LNCAP (cell line): ENCODE measurements at regions not wholly inside any gene's neighbourhood (a gene's known extent, or its start where the extent isn't known, plus 50 kb on each side); places are given as distances from the start of the nearest gene placed in this dataset.

Source experiments
- TF ChIP-seq, protein P1 (sequence below): fragments of 450-650 bp; IDR thresholded peaks from 2 replicates; pipeline ENCODE4 v1.5.1; 2017; ENCODE audit warnings: mild to moderate bottlenecking

DNA sequence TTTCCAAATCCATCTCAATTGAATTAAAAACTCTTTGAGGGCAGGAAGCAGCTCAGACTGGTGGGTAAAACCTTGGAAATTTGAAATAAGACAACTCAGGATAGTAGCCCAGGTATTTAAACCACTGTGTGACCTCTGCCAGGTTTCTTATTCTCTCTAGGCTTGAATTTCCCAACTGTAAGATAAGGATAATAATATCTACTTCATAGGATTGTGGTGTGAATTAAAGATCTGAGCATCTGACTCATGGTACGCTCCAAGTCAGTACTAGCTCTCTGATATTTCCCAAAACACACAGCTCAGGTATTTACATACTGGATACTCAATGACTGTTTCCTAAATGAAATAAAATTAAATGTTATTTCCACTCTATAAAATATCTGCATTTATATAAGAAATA lies 337.2 kb downstream of the LTN1 start:
- TF ChIP-seq, protein P1, sequence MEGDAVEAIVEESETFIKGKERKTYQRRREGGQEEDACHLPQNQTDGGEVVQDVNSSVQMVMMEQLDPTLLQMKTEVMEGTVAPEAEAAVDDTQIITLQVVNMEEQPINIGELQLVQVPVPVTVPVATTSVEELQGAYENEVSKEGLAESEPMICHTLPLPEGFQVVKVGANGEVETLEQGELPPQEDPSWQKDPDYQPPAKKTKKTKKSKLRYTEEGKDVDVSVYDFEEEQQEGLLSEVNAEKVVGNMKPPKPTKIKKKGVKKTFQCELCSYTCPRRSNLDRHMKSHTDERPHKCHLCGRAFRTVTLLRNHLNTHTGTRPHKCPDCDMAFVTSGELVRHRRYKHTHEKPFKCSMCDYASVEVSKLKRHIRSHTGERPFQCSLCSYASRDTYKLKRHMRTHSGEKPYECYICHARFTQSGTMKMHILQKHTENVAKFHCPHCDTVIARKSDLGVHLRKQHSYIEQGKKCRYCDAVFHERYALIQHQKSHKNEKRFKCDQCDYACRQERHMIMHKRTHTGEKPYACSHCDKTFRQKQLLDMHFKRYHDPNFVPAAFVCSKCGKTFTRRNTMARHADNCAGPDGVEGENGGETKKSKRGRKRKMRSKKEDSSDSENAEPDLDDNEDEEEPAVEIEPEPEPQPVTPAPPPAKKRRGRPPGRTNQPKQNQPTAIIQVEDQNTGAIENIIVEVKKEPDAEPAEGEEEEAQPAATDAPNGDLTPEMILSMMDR: no peak

DNA sequence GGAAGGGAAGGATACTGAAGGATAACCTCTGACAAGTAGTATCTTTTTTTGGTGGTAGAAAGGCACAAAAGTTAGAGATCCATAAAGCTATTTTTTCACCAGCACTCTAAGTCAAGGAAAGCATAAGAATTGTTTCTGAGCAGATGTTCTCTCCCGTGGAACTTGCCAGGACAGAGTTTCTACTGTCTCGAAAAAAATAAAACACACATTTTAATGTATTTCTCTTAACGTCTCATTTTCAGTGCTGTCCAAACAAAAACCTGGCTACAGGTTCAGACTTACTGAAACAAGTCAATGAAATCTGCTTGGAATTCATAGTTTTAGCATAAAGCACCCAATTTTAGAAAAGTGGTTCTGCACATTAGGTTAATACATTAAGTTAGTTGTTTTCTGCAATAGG lies 338.3 kb downstream of the LTN1 start:
- TF ChIP-seq, protein P1: no peak

DNA sequence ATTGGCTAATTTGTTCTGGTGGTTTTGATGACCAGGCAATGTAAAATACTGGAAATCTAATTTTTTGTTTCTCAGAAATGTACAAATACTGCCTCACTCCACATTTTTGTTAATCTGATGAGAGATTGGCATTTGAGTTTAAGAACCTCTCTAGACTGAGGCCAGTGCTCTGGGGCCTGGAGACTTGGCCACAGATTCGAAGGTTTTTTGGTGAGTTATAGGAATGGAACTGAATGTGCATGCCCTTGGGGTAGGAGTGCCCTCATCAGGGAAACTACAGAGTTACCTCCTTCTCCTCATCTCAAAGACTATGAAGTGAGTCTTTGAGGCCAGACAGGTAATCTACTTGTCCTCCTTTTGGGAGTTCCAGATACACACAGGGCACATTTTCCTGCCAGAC lies 347.9 kb downstream of the LTN1 start:
- TF ChIP-seq, protein P1: no peak

DNA sequence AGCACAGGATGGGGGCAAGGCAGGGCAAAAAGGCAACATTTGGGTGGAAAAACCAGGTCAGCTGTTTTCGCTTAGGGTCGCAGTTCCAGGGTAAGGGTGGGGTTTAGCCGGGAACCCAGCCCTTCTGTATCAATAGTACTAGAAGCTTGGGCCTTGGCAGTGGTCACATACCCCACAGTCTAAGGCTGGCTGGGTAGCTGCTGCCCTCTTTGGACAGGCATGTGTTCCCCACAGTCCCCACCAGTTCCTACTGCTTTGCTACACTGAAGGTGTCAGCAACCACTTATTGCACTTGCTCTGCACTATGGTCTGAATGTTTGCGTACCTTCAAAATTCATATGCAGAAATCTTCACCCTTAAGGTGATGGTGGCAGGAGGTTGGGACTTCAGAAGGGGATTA lies 349.8 kb downstream of the LTN1 start:
- TF ChIP-seq, protein P1: no peak

DNA sequence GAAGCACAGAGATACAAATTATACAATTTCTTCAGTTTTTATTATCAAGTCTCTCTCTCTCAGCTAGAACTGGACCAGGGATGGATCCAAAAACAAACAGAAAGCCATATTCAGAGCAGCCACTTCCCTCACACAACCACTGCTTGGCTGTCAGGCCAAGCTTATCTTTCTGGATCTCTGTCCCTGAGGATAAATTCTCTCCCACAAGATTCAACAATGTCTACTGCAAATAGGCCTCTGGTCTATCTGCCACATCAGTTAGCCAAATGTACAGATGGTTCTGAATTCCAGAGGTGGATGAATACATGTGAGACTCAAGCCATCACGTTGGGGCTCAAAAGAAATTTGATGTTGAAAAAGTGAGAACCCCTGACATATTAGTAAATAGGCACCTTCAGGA lies 350.9 kb downstream of the LTN1 start:
- TF ChIP-seq, protein P1: no peak

DNA sequence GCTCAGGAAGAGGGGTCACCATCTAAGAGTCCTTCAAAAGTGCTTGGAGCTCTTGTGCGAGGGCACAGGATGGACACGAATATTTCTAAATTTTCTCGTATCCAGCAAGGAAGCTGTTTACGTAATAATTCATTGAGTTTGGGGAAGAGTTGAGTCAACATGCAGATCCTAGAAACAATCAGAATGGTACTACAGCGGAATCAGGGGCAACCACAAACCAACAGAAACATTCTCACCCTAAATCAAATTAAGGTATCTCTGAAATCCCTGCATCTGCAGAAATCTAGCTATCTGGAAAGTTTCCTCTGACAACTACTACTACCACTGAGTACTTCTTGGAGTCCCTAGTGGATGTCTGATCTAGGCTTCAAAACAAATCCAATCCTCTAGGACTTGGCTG lies 352.4 kb downstream of the LTN1 start:
- TF ChIP-seq, protein P1: no peak

DNA sequence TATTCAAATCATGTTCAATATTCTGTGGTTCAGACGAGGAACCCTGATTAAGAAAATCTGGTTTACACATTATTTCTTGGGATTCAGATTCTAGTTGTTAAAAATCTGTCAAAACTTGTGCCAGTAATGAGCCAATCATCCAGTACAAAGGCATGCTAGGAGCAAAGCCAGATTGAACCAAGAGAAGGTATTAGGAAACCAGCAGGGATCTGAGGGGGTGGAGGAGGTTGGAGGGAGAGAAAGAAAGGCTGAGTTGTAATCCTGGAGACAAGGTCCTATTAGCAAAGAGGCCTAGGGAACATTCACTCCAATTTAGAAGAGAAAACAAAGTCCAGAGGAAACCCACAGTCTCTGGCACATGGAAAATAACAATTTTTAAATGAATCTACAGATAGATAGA lies 352.9 kb downstream of the LTN1 start:
- TF ChIP-seq, protein P1: no peak
